HL-60 (cell line): ENCODE measurements at regions not wholly inside any gene's neighbourhood (a gene's known extent, or its start where the extent isn't known, plus 50 kb on each side); places are given as distances from the start of the nearest gene placed in this dataset.

Source experiments
- DNase-seq, 2 experiments: peaks; one replicate each; pipeline ENCODE4 v3.0.0-alpha.2; 2010 to 2020; ENCODE audit warnings: low read depth in 1 of 2, low spot score in 1 of 2
- H3K27ac ChIP-seq: fragments of 250-450 bp; sonication (Bioruptor Pico); replicated peaks from 2 replicates; pipeline ENCODE4 v1.5.1; 2020; ENCODE audit warnings: mild to moderate bottlenecking, moderate library complexity
- H3K27me3 ChIP-seq: fragments of 250-450 bp; sonication (Bioruptor Pico); 2 replicates; pipeline ENCODE4 v1.5.1; 2021; ENCODE audit warnings: mild to moderate bottlenecking, moderate library complexity; ENCODE audit not compliant: insufficient read depth, poor library complexity, severe bottlenecking
- H3K4me3 ChIP-seq: replicated peaks from 2 replicates; pipeline ENCODE4 v1.5.1; 2011; ENCODE audit warnings: mild to moderate bottlenecking, control low read depth, low read length; ENCODE audit not compliant: insufficient read depth
- CTCF ChIP-seq: IDR thresholded peaks from one replicate; pipeline ENCODE4 v1.5.1; 2011; ENCODE audit warnings: low read length, control low read depth, inconsistent platforms; ENCODE audit not compliant: insufficient read depth
- GABPA ChIP-seq: IDR thresholded peaks from 2 replicates; pipeline ENCODE4 v1.6.1; 2012; ENCODE audit warnings: low read depth
- POLR2AphosphoS5 ChIP-seq: IDR thresholded peaks from 2 replicates; pipeline ENCODE4 v1.6.1; 2012; ENCODE audit warnings: low read depth
- REST ChIP-seq: IDR thresholded peaks from 2 replicates; pipeline ENCODE4 v1.6.1; 2012; ENCODE audit warnings: low read depth; ENCODE audit not compliant: insufficient replicate concordance
- SPI1 ChIP-seq: IDR thresholded peaks from 2 replicates; pipeline ENCODE4 v1.6.1; 2012; ENCODE audit warnings: low read depth, mild to moderate bottlenecking, borderline replicate concordance

GRCh38 chr2:125681976-125682805 is 973.8 kb upstream of the GYPC start:
- Histone ChIP-seq H3K4me3 (no peak overlapping the region), H3K27me3 (no peaks in the 10 kb centered on the region), H3K27ac (no peak overlapping the region)
- TF ChIP-seq POLR2AphosphoS5 (no peak), GABPA (no peak), SPI1 (no peak), CTCF (no peak), REST (no peak)
- DNase-seq, result no peak

GRCh38 chr2:125684256-125684655 is 971.7 kb upstream of the GYPC start:
- Histone ChIP-seq H3K27me3 (no peaks in the 10 kb centered on the region), H3K4me3 (no peak overlapping the region), H3K27ac (no peak overlapping the region)
- no peak for TF ChIP-seq CTCF
- TF ChIP-seq POLR2AphosphoS5, result no peak
- no peak for TF ChIP-seq REST
- no peak for TF ChIP-seq SPI1
- no peak for TF ChIP-seq GABPA
- DNase-seq, result no peak

GRCh38 chr2:125684932-125685331 is 971.0 kb upstream of the GYPC start:
- Histone ChIP-seq H3K27me3 (no peaks in the 10 kb centered on the region), H3K27ac (no peak overlapping the region), H3K4me3 (no peak overlapping the region)
- DNase-seq, result no peak
- TF ChIP-seq POLR2AphosphoS5 (no peak), REST (no peak), GABPA (no peak), CTCF (no peak), SPI1 (no peak)
